Esophagus squamous epithelium (tissue), 5 donors: ENCODE measurements at regions not wholly inside any gene's neighbourhood (a gene's known extent, or its start where the extent isn't known, plus 50 kb on each side); places are given as distances from the start of the nearest gene placed in this dataset.
A peak's percentile ranks its signal among the peaks of the same experiment; 100 is the strongest.
"Not testable (repeated sequence)": the region's sequence is repeated elsewhere in the genome, so short reads cannot be mapped to it uniquely, and the experiment has no call there.

Source experiments
- DNase-seq: peaks from one replicate; lab custom pipeline; 2025; lab: John Stamatoyannopoulos, UW
- H3K27ac ChIP-seq, 4 donors: fragments of 200-600 bp; sonication (generic); one replicate each; pipeline ENCODE4 v1.5.1; 2016 to 2019; ENCODE audit warnings: mild to moderate bottlenecking in 1 of 4
- H3K27me3 ChIP-seq, 4 donors: fragments of 200-600 bp; sonication (generic); 1 replicate in 3 of 4; 2 replicates in 1 of 4; pipeline versions ENCODE4 v1.5.1 to v1.6.0; 2017 to 2021; ENCODE audit warnings: antibody characterized with exemption in 1 of 4
- H3K36me3 ChIP-seq, 3 donors: fragments of 200-600 bp; sonication (generic); one replicate each; pipeline ENCODE4 v1.5.1; 2016 to 2019
- H3K4me1 ChIP-seq, 3 donors: fragments of 200-600 bp; sonication (generic); one replicate each; pipeline ENCODE4 v1.5.1; 2017 to 2019
- H3K4me3 ChIP-seq, 4 donors: fragments of 200-600 bp; sonication (generic); 1 replicate in 3 of 4; 2 replicates in 1 of 4; pipeline ENCODE4 v1.5.1; 2016 to 2019; ENCODE audit warnings: mild to moderate bottlenecking in 2 of 4, moderate library complexity in 1 of 4
- H3K9me3 ChIP-seq, 3 donors: fragments of 200-600 bp; sonication (generic); one replicate each; pipeline ENCODE4 v1.5.1; 2016 to 2019
- POLR2A ChIP-seq, 4 donors: fragments of 450-650 bp; IDR thresholded peaks; one replicate each; pipeline ENCODE4 v1.6.1; 2017; ENCODE audit warnings: antibody characterized with exemption in 4 of 4, mild to moderate bottlenecking in 4 of 4, moderate library complexity in 3 of 4
- WGBS, 2 donors: methylation state at CpG; one replicate each; pipeline ENCODE4 v1.1.5; 2018; 5-methylcytosine and 5-hydroxymethylcytosine counted together
- intact Hi-C: fragments of 100-400 bp; cut with DNase I; formaldehyde crosslinking; loops from one replicate; pipeline ENCODE4 v1.15.0; 2022
- TF ChIP-seq, protein P1 (sequence below), 6 experiments: fragments of 450-650 bp in 4 of 6; fragments of 200-600 bp in 2 of 6; sonication (generic) in 2 of 6; IDR thresholded peaks; one replicate each; pipeline ENCODE4 v1.5.1; 2016 to 2019; ENCODE audit warnings: antibody characterized with exemption in 6 of 6, mild to moderate bottlenecking in 4 of 6, moderate library complexity in 4 of 6
- donor health status: DM: yes; HTN: yes; CAD: no.

DNA sequence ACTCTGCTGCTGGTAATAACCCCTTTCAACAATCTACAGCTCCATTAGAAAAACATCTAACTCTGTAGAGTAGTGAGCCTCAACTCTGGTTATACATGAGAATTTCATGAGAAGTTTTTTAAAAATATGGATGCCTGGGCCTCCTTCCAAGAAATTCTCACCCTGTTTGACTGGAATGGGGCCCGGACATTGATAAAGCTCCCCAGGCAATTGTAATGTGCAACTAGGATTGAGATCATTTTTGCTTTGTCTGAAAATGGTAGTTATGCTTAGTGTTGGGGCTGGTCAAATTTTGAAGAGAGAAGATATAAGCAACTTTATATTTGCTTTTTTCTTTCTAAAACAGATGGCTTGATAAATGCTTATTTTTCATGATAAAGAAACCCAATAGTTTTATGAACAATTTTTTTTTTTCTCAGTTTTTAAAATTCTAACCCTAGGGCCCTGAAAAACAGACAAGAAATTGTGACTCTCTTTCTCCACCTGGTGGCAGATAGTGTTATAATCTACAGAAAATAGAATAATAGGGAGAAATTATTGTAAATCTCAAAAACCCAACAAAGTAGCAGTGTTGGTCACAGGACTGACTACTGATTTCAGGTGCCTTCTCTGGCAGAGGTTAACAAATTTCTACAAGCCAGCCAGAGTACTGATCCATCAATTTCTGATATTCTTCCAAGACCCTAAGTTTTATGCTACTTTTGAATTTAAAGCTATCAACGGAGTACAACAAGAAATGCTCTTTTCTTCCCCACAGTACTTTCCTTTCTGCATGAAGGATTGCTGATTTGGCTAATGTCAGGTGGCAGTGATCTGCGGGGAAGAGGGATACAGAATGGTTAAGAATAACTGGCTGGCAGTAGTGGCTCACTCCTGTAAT, 174.8 kb downstream of the DKK1 start:
- no peak for DNase-seq
- intact Hi-C loops: loop anchor here (5.0 kb wide), 1 partner anchor 177 kb away; the partner anchor contains the start of gene DKK1

DNA sequence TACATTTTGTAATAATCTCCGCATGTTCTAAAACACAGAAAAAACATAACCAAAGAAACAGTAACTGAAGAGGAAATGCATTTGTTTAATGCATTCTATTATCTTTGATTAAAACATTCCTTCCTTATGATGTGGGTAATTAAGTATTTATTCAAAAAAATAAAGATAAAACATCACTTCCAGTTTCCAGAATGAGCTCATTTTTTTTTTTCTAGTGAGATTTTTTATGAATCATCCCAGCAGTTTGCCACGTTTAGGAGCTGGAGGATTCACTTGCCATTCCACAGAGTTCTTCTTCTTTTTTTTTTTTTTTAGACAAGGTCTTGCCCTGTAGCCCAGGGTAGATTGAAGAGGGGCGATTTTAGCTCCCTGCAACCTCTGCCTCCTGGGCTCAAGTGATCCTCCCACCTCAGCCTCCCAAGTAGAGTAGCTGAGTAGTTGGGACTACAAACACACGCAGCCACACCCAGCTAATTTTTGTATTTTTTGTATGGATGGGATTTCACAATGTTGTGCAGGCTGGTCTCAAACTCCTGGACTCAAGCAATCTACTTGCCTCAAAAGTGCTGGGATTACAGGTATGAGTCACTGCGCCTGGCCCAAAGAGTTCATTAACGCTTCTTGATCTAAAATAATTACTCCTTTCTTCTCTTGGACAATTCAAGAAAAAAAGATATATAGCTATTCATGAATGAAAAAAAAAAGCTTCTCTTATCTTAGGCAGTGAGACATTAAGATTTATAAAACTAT, 177.3 kb downstream of the DKK1 start:
- H3K4me3 ChIP-seq: no peak overlapping the region
- 59 to 63% methylated on average over 6 of the region's 6 CpGs for WGBS, 2 donors
- no peak overlapping the region for H3K27ac ChIP-seq
- DNase-seq: no peak
- no peaks in the 10 kb centered on the region for H3K9me3 ChIP-seq
- TF ChIP-seq POLR2A (IDR thresholded peaks at IDR 0.05): no peak
- TF ChIP-seq, protein P1, sequence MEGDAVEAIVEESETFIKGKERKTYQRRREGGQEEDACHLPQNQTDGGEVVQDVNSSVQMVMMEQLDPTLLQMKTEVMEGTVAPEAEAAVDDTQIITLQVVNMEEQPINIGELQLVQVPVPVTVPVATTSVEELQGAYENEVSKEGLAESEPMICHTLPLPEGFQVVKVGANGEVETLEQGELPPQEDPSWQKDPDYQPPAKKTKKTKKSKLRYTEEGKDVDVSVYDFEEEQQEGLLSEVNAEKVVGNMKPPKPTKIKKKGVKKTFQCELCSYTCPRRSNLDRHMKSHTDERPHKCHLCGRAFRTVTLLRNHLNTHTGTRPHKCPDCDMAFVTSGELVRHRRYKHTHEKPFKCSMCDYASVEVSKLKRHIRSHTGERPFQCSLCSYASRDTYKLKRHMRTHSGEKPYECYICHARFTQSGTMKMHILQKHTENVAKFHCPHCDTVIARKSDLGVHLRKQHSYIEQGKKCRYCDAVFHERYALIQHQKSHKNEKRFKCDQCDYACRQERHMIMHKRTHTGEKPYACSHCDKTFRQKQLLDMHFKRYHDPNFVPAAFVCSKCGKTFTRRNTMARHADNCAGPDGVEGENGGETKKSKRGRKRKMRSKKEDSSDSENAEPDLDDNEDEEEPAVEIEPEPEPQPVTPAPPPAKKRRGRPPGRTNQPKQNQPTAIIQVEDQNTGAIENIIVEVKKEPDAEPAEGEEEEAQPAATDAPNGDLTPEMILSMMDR (IDR thresholded peaks at IDR 0.05): no peak
- no peaks in the 10 kb centered on the region for H3K36me3 ChIP-seq
- H3K27me3 ChIP-seq: no peaks in the 10 kb centered on the region
- no peaks in the 10 kb centered on the region for H3K4me1 ChIP-seq
- intact Hi-C loops: no loop called here

More for the DNA sequence above, 174.8 kb downstream of the DKK1 start:
- H3K4me3 ChIP-seq: no peak overlapping the region
- TF ChIP-seq POLR2A (IDR thresholded peaks at IDR 0.05): no peak
- TF ChIP-seq, protein P1 (IDR thresholded peaks at IDR 0.05): peak in 5 of 6 experiments; percentile 45 to 73 (median 52)
- H3K9me3 ChIP-seq: no peaks in the 10 kb centered on the region
- no peaks in the 10 kb centered on the region for H3K4me1 ChIP-seq
- H3K27me3 ChIP-seq: no peaks in the 10 kb centered on the region
- no peaks in the 10 kb centered on the region for H3K36me3 ChIP-seq
- WGBS, 2 donors: 42 to 55% methylated on average over 3 of the region's 3 CpGs
- no peak overlapping the region for H3K27ac ChIP-seq

DNA sequence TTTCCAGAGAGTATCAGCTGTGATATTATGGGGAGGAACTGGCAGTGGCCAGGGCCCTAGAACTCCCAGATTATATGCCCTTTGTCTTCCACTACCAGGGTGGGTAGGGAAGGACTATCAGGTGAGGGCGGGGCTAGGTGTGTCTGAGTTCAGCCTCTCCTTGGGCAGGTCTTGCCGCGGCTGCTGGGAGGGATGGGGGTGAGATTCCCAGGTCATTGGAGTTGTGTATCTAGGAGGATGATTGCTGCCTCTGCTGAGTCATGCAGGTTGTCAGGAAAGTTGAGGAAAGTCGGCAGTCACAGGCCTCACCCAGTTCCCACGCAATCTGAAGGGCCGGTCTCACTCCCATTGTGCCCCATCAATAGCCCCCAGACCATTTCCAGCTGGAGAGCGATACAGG, 185.2 kb downstream of the DKK1 start:
- Histone ChIP-seq H3K27me3 (no peaks in the 10 kb centered on the region), H3K27ac (no peak overlapping the region), H3K36me3 (no peaks in the 10 kb centered on the region), H3K9me3 (no peaks in the 10 kb centered on the region), H3K4me1 (no peaks in the 10 kb centered on the region), H3K4me3 (no peak overlapping the region)
- WGBS, 2 donors: 78 to 97% methylated on average over 4 to 5 of the region's 7 CpGs
- TF ChIP-seq, protein P1 (IDR thresholded peaks at IDR 0.05): no peak
- no peak for TF ChIP-seq POLR2A (IDR thresholded peaks at IDR 0.05)
- intact Hi-C loops: no loop called here
- DNase-seq: no peak

DNA sequence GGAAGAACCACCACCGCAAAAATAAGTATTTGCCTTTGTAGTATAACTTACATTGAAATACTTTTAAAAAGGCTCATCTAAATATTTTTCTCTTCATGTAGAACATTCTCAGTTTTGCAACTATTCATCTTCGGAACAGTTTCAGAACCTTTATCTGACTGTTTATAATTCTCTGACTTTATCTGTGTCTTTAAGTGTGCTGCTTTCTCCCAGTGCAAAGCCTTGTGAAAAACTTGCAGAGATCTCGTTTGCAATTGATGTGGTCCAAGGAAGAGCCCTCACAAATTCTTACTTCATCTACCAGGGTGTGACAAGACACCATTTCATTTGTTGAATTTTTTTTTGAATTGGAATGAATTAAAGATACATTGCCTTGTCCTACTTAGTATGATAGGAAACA, 186.4 kb downstream of the DKK1 start:
- intact Hi-C loops: no loop called here
- Histone ChIP-seq H3K27ac (no peak overlapping the region), H3K4me1 (no peaks in the 10 kb centered on the region), H3K4me3 (no peak overlapping the region), H3K36me3 (no peaks in the 10 kb centered on the region), H3K9me3 (no peaks in the 10 kb centered on the region), H3K27me3 (no peaks in the 10 kb centered on the region)
- DNase-seq: no peak
- TF ChIP-seq, protein P1 (IDR thresholded peaks at IDR 0.05): no peak
- no peak for TF ChIP-seq POLR2A (IDR thresholded peaks at IDR 0.05)
- WGBS, 2 donors: 69 to 71% methylated on average over 3 of the region's 3 CpGs

DNA sequence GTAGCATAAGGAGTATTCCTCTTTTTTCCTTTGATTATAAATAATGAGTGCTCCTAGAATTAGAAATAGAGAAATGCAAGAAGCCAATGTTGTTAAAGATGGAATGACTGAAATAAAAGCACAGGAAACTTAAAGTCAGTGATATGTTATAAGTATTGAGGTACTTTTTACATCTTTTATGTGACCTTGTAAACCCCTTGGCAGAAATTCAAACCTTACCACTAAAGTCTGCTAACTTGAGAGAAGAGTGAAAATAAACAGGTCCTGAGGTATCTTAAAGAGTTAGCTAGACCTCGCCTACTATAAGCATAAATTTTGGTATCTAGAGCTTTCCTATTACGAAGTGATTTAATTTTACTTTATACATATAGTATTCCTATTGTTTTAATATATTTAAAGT, 188.2 kb downstream of the DKK1 start:
- intact Hi-C loops: no loop called here
- Histone ChIP-seq H3K4me3 (no peak overlapping the region), H3K27ac (no peak overlapping the region), H3K27me3 (no peaks in the 10 kb centered on the region), H3K9me3 (no peaks in the 10 kb centered on the region), H3K36me3 (no peaks in the 10 kb centered on the region), H3K4me1 (no peaks in the 10 kb centered on the region)
- WGBS, 2 donors: 61 to 69% methylated on average over 2 of the region's 2 CpGs
- no peak for DNase-seq
- TF ChIP-seq, protein P1 (IDR thresholded peaks at IDR 0.05): no peak
- no peak for TF ChIP-seq POLR2A (IDR thresholded peaks at IDR 0.05)

DNA sequence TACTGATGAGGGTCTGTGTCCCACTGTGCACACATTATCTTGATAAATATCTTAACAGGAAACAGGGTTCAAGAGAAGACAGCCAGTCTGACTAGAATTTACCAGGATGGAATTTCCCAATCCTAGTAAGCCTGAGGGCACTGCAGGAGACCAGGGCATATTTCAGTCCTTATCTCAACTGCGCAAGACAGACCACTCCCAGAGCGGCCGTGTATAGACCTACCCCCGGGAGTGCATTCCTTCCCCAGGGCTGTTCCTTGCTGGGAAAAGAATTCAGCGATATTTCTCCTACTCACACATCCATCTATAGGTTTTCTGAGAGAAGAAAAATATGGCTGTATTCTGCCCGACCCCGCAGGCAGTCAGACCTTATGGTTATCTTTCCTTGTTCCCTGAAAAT, 191.3 kb downstream of the DKK1 start:
- H3K27me3 ChIP-seq, DNase-seq, H3K9me3 ChIP-seq, intact Hi-C loops, H3K36me3 ChIP-seq, H3K4me3 ChIP-seq, H3K4me1 ChIP-seq, H3K27ac ChIP-seq: not testable (repeated sequence)
- WGBS, 2 donors: 92 to 94% methylated on average over 7 of the region's 7 CpGs
